Thymus (tissue), 11 donors: ENCODE measurements at regions not wholly inside any gene's neighbourhood (a gene's known extent, or its start where the extent isn't known, plus 50 kb on each side); places are given as distances from the start of the nearest gene placed in this dataset.

ENCODE experiments used
- DNase-seq, 9 donors: peaks; one replicate each; pipeline ENCODE4 v3.0.0-alpha.2; 2013; ENCODE audit warnings: low spot score in 9 of 9, low read depth in 6 of 9, missing footprints in 1 of 9
- H3K27ac ChIP-seq, 2 donors: one replicate each; pipeline ENCODE4 v1.5.1; 2013; ENCODE audit warnings: control low read depth in 1 of 2, low read depth in 1 of 2, low read length in 1 of 2, mild to moderate bottlenecking in 1 of 2, moderate library complexity in 1 of 2
- H3K27me3 ChIP-seq, 2 donors: one replicate each; pipeline ENCODE4 v1.5.1; 2013; ENCODE audit warnings: low read length in 1 of 2; ENCODE audit not compliant: control insufficient read depth in 2 of 2, insufficient read depth in 1 of 2
- H3K36me3 ChIP-seq, 2 donors: one replicate each; pipeline ENCODE4 v1.5.1; 2013; ENCODE audit warnings: low read length in 1 of 2, mild to moderate bottlenecking in 1 of 2, moderate library complexity in 1 of 2; ENCODE audit not compliant: control insufficient read depth in 2 of 2, insufficient read depth in 2 of 2
- H3K4me1 ChIP-seq, 2 donors: one replicate each; pipeline ENCODE4 v1.5.1; 2013; ENCODE audit warnings: low read length in 2 of 2; ENCODE audit not compliant: control insufficient read depth in 2 of 2, insufficient read depth in 2 of 2
- H3K4me3 ChIP-seq, 2 donors: one replicate each; pipeline ENCODE4 v1.5.1; 2013; ENCODE audit warnings: low read length in 2 of 2, control low read depth in 1 of 2, mild to moderate bottlenecking in 1 of 2
- H3K9me3 ChIP-seq, 2 donors: one replicate each; pipeline ENCODE4 v1.5.1; 2013; ENCODE audit warnings: low read length in 1 of 2, mild to moderate bottlenecking in 1 of 2; ENCODE audit not compliant: control insufficient read depth in 2 of 2, insufficient read depth in 1 of 2
- WGBS: extraction: QIAGEN DNeasy Blood & Tissue Kit; methylation state at CpG from one replicate; pipeline ENCODE4 v1.1.7; 2013; 5-methylcytosine and 5-hydroxymethylcytosine counted together
- donor health status: healthy.

- Histone ChIP-seq H3K36me3 (no peaks in the 10 kb centered on the region), H3K9me3 (no peaks in the 10 kb centered on the region), H3K4me3 (no peak overlapping the region), H3K27me3 (no peaks in the 10 kb centered on the region), H3K27ac (no peak overlapping the region), H3K4me1 (no peaks in the 10 kb centered on the region)
- DNase-seq = no peak
- 92% methylated on average over 2 of the region's 2 CpGs for WGBS
Measured at GRCh38 chrX:137245183-137245582, 211.4 kb upstream of the GPR101 start.

GRCh38 chrX:137236837-137237236, 203.0 kb upstream of the GPR101 start:
- no peaks in the 10 kb centered on the region for H3K9me3 ChIP-seq
- 91% methylated on average over 4 of the region's 4 CpGs for WGBS
- no peak overlapping the region for H3K4me3 ChIP-seq
- H3K27me3 ChIP-seq = no peaks in the 10 kb centered on the region
- H3K36me3 ChIP-seq = no peaks in the 10 kb centered on the region
- H3K27ac ChIP-seq = no peak overlapping the region
- no peak for DNase-seq
- peaks cover 2 to 3% of the 10 kb centered on the region in 2 donors for H3K4me1 ChIP-seq

- no peaks in the 10 kb centered on the region for H3K27me3 ChIP-seq
- no peaks in the 10 kb centered on the region for H3K9me3 ChIP-seq
- H3K4me3 ChIP-seq = no peak overlapping the region
- peak in 5 of 9 donors; percentile 5 to 53 (median 8) for DNase-seq
- no peaks in the 10 kb centered on the region for H3K36me3 ChIP-seq
- WGBS = 13% methylated on average over 6 of the region's 6 CpGs
- peak overlapping the region in 1 of 2 donors; percentile 22 for H3K27ac ChIP-seq
- H3K4me1 ChIP-seq = peaks cover 2 to 3% of the 10 kb centered on the region in 2 donors
Measured at GRCh38 chrX:137234651-137235402, 201.0 kb upstream of the GPR101 start.

- DNase-seq = no peak
- Histone ChIP-seq H3K27me3 (no peaks in the 10 kb centered on the region), H3K36me3 (no peaks in the 10 kb centered on the region), H3K4me3 (no peak overlapping the region), H3K9me3 (no peaks in the 10 kb centered on the region), H3K4me1 (peaks cover 2 to 3% of the 10 kb centered on the region in 2 donors), H3K27ac (no peak overlapping the region)
- 96% methylated on average over 3 of the region's 3 CpGs for WGBS
Measured at GRCh38 chrX:137233478-137233877, 199.7 kb upstream of the GPR101 start.

- no peak for DNase-seq
- 91% methylated on average over 2 of the region's 2 CpGs for WGBS
Measured at GRCh38 chrX:137227151-137227550, 193.4 kb upstream of the GPR101 start.

GRCh38 chrX:137215467-137215866, 181.7 kb upstream of the GPR101 start:
- no peaks in the 10 kb centered on the region for H3K4me1 ChIP-seq
- WGBS = 100% methylated on average over 1 of the region's 1 CpG
- H3K27me3 ChIP-seq = no peaks in the 10 kb centered on the region

More at GRCh38 chrX:137227151-137227550, 193.4 kb upstream of the GPR101 start:
- no peaks in the 10 kb centered on the region for H3K4me1 ChIP-seq
- H3K27me3 ChIP-seq = no peaks in the 10 kb centered on the region
- no peaks in the 10 kb centered on the region for H3K36me3 ChIP-seq
- H3K9me3 ChIP-seq = no peaks in the 10 kb centered on the region
- H3K4me3 ChIP-seq = no peak overlapping the region
- no peak overlapping the region for H3K27ac ChIP-seq

GRCh38 chrX:137212078-137212632, 178.4 kb upstream of the GPR101 start:
- 60% methylated on average over 4 of the region's 4 CpGs for WGBS
- no peaks in the 10 kb centered on the region for H3K36me3 ChIP-seq
- H3K4me1 ChIP-seq = no peaks in the 10 kb centered on the region
- no peak for DNase-seq
- H3K27ac ChIP-seq = no peak overlapping the region
- H3K4me3 ChIP-seq = no peak overlapping the region
- no peaks in the 10 kb centered on the region for H3K27me3 ChIP-seq
- no peaks in the 10 kb centered on the region for H3K9me3 ChIP-seq

More at GRCh38 chrX:137215467-137215866, 181.7 kb upstream of the GPR101 start:
- no peak for DNase-seq
- Histone ChIP-seq H3K36me3 (no peaks in the 10 kb centered on the region), H3K9me3 (no peaks in the 10 kb centered on the region), H3K4me3 (no peak overlapping the region), H3K27ac (no peak overlapping the region)

GRCh38 chrX:137198040-137198439, 164.2 kb upstream of the GPR101 start:
- Histone ChIP-seq H3K9me3 (no peaks in the 10 kb centered on the region), H3K36me3 (no peaks in the 10 kb centered on the region), H3K27me3 (no peaks in the 10 kb centered on the region), H3K4me3 (no peak overlapping the region), H3K27ac (no peak overlapping the region), H3K4me1 (no peaks in the 10 kb centered on the region)
- DNase-seq = no peak
- 87% methylated on average over 4 of the region's 4 CpGs for WGBS

GRCh38 chrX:137195991-137196390, 162.2 kb upstream of the GPR101 start:
- H3K9me3 ChIP-seq = no peaks in the 10 kb centered on the region
- DNase-seq = no peak
- 78% methylated on average over 2 of the region's 2 CpGs for WGBS

More at GRCh38 chrX:137195991-137196390, 162.2 kb upstream of the GPR101 start:
- Histone ChIP-seq H3K27me3 (no peaks in the 10 kb centered on the region), H3K27ac (no peak overlapping the region), H3K36me3 (no peaks in the 10 kb centered on the region), H3K4me3 (no peak overlapping the region), H3K4me1 (no peaks in the 10 kb centered on the region)
